ENCODE measurements at regions not wholly inside any gene's neighbourhood (a gene's known extent, or its start where the extent isn't known, plus 50 kb on each side); places are given as distances from the start of the nearest gene placed in this dataset.

- H3K36me3 ChIP-seq = no peaks in the 10 kb centered on the region
- intact Hi-C loops (cut with DNase I; ENCODE audit: low total_unique reads) = no loop called here
- 88 to 96% (median 94%) methylated on average over 2 of the region's 2 CpGs for WGBS, 5 donors
- H3K9me3 ChIP-seq = no peaks in the 10 kb centered on the region
- no peak overlapping the region for H3K4me3 ChIP-seq
- peaks cover 5 to 10% (median 8%) of the 10 kb centered on the region in 4 donors for H3K4me1 ChIP-seq
- peaks cover 4 to 33% (median 20%) of the 10 kb centered on the region in 3 donors for H3K27me3 ChIP-seq
- TF ChIP-seq POLR2A (IDR thresholded peaks at IDR 0.05) (no peak), CTCF (IDR thresholded peaks at IDR 0.05) (no peak), POLR2AphosphoS5 (IDR thresholded peaks at IDR 0.05) (no peak), EP300 (IDR thresholded peaks at IDR 0.05) (no peak)
- H3K27ac ChIP-seq = no peak overlapping the region
- no peak for DNase-seq
These were observed 68.5 kb upstream of the BEGAIN start for GRCh38 chr14:100655741-100656085.

- Histone ChIP-seq H3K27me3 (peaks cover 4 to 33% (median 20%) of the 10 kb centered on the region in 3 donors), H3K9me3 (no peaks in the 10 kb centered on the region), H3K4me1 (peaks cover 5 to 10% (median 8%) of the 10 kb centered on the region in 4 donors), H3K27ac (no peak overlapping the region), H3K36me3 (no peaks in the 10 kb centered on the region), H3K4me3 (no peak overlapping the region)
- DNase-seq = no peak
- intact Hi-C loops (cut with DNase I; ENCODE audit: low total_unique reads) = no loop called here
- TF ChIP-seq EP300 (IDR thresholded peaks at IDR 0.05) (no peak), POLR2AphosphoS5 (IDR thresholded peaks at IDR 0.05) (no peak), POLR2A (IDR thresholded peaks at IDR 0.05) (no peak), CTCF (IDR thresholded peaks at IDR 0.05) (no peak)
- WGBS, 5 donors = 82 to 91% (median 84%) methylated on average over 15 of the region's 15 CpGs
These were observed 69.7 kb upstream of the DLK1 start for GRCh38 chr14:100656996-100657395.

DNA sequence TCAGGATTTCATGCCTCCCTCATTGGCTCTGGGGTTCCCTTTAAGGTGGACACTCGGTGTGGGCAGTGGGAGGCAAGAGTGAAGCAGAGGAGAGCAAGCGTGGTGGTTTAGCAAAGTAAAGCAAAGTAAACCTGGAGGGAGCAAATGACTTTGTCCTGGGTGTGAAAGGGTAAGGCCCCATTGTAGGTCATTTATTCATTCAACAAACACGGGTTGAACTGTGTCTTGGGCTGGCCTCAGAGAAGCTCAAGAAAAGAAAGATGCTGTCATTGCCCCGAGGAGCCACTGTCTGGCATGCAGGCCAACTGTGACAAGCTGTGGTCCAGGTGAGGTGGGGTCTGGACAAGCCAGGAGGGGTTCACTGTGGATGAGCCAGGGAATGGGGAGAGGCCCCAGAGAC lies 68.9 kb upstream of the DLK1 start:
- WGBS, 5 donors = 65 to 76% (median 74%) methylated on average over 4 of the region's 4 CpGs
- DNase-seq = no peak
- Histone ChIP-seq H3K27me3 (peaks cover 4 to 32% (median 20%) of the 10 kb centered on the region in 3 donors), H3K4me3 (no peak overlapping the region), H3K9me3 (no peaks in the 10 kb centered on the region), H3K4me1 (peaks cover 5 to 10% (median 7%) of the 10 kb centered on the region in 4 donors), H3K36me3 (no peaks in the 10 kb centered on the region), H3K27ac (no peak overlapping the region)
- TF ChIP-seq POLR2A (IDR thresholded peaks at IDR 0.05) (no peak), EP300 (IDR thresholded peaks at IDR 0.05) (no peak)
- intact Hi-C loops (cut with DNase I; ENCODE audit: low total_unique reads) = no loop called here

DNA sequence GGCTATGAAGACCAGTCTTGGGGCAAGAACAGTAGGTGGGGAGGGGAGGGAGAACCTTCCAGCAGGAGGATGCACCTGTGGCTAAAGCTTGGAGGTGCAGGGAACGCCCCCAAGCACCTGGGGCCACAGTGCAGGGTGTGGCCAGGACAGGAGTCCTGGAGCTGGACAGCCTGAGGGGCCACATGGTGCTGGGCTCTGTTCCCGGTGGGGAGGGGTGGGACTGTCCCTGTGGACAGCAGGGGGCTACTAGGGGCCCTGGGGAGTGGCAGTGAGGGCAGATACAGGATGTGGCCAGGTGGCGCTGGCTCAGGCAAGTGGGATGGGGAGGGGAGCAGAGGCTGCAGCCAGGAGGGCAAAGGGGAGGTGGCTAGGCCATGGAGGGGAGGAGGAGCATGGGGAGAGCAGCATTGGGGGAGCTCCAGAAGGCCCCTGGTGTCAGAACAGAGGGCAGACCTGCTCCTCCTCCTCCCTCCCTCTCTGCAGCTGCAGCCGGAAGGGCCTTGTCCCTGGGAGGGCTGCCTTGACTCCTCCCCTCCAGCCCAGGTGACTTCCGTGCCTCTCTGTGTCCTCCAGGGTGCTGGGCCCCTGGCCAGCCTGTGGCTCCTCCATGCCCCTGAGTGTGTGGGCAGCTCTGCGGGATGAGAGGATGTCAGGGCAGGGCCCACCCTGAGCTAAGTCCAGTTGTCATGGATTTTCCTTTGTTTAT lies 68.4 kb upstream of the DLK1 start:
- intact Hi-C loops (cut with DNase I; ENCODE audit: low total_unique reads) = no loop called here
- no peak for DNase-seq
- 40 to 64% (median 52%) methylated on average over 4 to 6 of the region's 6 CpGs for WGBS, 5 donors

More for the DNA sequence above, 68.4 kb upstream of the DLK1 start:
- Histone ChIP-seq H3K9me3 (no peaks in the 10 kb centered on the region), H3K4me3 (no peak overlapping the region), H3K27me3 (peaks cover 4 to 26% (median 20%) of the 10 kb centered on the region in 3 donors), H3K27ac (no peak overlapping the region), H3K4me1 (peaks cover 5 to 10% (median 7%) of the 10 kb centered on the region in 4 donors), H3K36me3 (no peaks in the 10 kb centered on the region)
- TF ChIP-seq POLR2AphosphoS5 (IDR thresholded peaks at IDR 0.05) (no peak), POLR2A (IDR thresholded peaks at IDR 0.05) (no peak), CTCF (IDR thresholded peaks at IDR 0.05) (no peak), EP300 (IDR thresholded peaks at IDR 0.05) (no peak)

All from stomach (tissue), 8 donors.